ENCODE measurements at regions not wholly inside any gene's neighbourhood (a gene's known extent, or its start where the extent isn't known, plus 50 kb on each side); places are given as distances from the start of the nearest gene placed in this dataset.

DNA sequence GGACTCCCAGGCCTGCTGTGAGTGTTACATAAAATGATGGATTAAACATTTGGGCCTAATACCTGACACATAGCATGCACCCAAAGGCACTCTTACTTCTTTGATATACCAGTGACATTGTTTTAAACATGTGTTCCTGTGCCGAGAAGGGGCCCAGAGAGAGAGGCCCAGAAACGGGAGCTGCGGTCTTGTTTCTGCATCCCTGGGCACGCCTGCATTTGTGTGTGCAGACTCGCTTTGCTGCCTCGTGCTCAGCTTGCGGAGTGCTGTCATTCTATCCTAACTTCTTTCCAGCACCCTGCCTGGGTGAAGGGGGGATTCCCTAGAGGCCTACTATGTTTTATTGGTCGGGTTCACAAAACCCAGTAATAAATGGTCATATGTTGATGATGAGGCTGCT, 666.2 kb upstream of the HS6ST1 start:
- TF ChIP-seq EZH2 (IDR thresholded peaks at IDR 0.05; ENCODE audit: borderline replicate concordance, low read depth, low read length, poor library complexity, severe bottlenecking), result no peak
- no peak for TF ChIP-seq CTCF (conservative IDR thresholded peaks at IDR 0.05; ENCODE audit: low read depth, low read length)
- Histone ChIP-seq H3K27me3 (replicated peaks; ENCODE audit: insufficient read depth, low read depth, low read length, poor library complexity) (no peaks in the 10 kb centered on the region), H3K27ac (ENCODE audit: low read depth, low read length, poor library complexity, severe bottlenecking) (no peak overlapping the region), H3K9me3 (ENCODE audit: low read depth, low read length, poor library complexity, severe bottlenecking) (no peaks in the 10 kb centered on the region), H3K36me3 (ENCODE audit: insufficient read depth, low read length, poor library complexity, severe bottlenecking) (no peaks in the 10 kb centered on the region), H3K4me3 (ENCODE audit: low read depth, low read length, poor library complexity, severe bottlenecking) (no peak overlapping the region), H3K4me1 (ENCODE audit: insufficient read depth, low read length, poor library complexity, severe bottlenecking) (peaks cover 14% of the 10 kb centered on the region)
- intact Hi-C loops (cut with micrococcal nuclease; ENCODE audit: unreplicated experiment), result no loop called here
- ChIA-PET CTCF (no interaction called here), POLR2A (ENCODE audit: low non-redundant PET) (no interaction called here)
- DNase-seq (ENCODE audit: low spot score), result no peak
- BruUV-seq (replicated peaks), result no TSS peak

GRCh38 chr2:128986026-128986715, 667.5 kb upstream of the HS6ST1 start:
- intact Hi-C loops (cut with micrococcal nuclease; ENCODE audit: unreplicated experiment), result no loop called here
- TF ChIP-seq EZH2 (IDR thresholded peaks at IDR 0.05; ENCODE audit: borderline replicate concordance, low read depth, low read length, poor library complexity, severe bottlenecking) (no peak), CTCF (conservative IDR thresholded peaks at IDR 0.05; ENCODE audit: low read depth, low read length) (no peak)
- Histone ChIP-seq H3K4me1 (ENCODE audit: insufficient read depth, low read length, poor library complexity, severe bottlenecking) (peaks cover 14% of the 10 kb centered on the region), H3K27me3 (replicated peaks; ENCODE audit: insufficient read depth, low read depth, low read length, poor library complexity) (peaks cover 6% of the 10 kb centered on the region), H3K27ac (ENCODE audit: low read depth, low read length, poor library complexity, severe bottlenecking) (no peak overlapping the region), H3K4me3 (ENCODE audit: low read depth, low read length, poor library complexity, severe bottlenecking) (no peak overlapping the region), H3K9me3 (ENCODE audit: low read depth, low read length, poor library complexity, severe bottlenecking) (no peaks in the 10 kb centered on the region), H3K36me3 (ENCODE audit: insufficient read depth, low read length, poor library complexity, severe bottlenecking) (no peaks in the 10 kb centered on the region)
- ChIA-PET CTCF (no interaction called here), POLR2A (ENCODE audit: low non-redundant PET) (no interaction called here)
- BruUV-seq (replicated peaks), result no TSS peak
- DNase-seq (ENCODE audit: low spot score), result peak; percentile 79

DNA sequence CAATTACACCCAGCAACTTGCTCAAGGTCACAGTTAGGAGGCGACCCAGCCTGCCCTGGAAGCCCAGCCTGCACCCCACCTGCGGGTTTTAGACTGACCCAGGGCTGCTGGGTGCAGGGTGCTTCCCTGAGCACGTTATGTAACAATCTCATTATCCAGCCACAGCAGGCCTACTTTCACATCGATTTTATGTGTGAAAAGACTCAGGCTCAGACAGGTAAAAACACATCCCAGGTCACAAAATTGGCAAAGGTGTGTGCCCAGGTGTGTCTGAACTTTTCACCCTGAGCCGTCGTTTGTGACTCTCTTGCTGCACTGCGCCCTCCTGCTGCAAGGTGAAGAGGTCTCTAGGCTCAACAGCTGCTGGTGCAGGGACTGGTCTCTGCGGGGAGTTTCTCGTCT, 668.2 kb upstream of the HS6ST1 start:
- intact Hi-C loops (cut with micrococcal nuclease; ENCODE audit: unreplicated experiment), result no loop called here
- BruUV-seq (replicated peaks), result no TSS peak
- POLR2A ChIA-PET (ENCODE audit: low non-redundant PET), result no interaction called here
- Histone ChIP-seq H3K9me3 (ENCODE audit: low read depth, low read length, poor library complexity, severe bottlenecking) (no peaks in the 10 kb centered on the region), H3K4me1 (ENCODE audit: insufficient read depth, low read length, poor library complexity, severe bottlenecking) (peaks cover 14% of the 10 kb centered on the region), H3K27me3 (replicated peaks; ENCODE audit: insufficient read depth, low read depth, low read length, poor library complexity) (peaks cover 13% of the 10 kb centered on the region), H3K27ac (ENCODE audit: low read depth, low read length, poor library complexity, severe bottlenecking) (no peak overlapping the region), H3K36me3 (ENCODE audit: insufficient read depth, low read length, poor library complexity, severe bottlenecking) (no peaks in the 10 kb centered on the region), H3K4me3 (ENCODE audit: low read depth, low read length, poor library complexity, severe bottlenecking) (no peak overlapping the region)
- TF ChIP-seq EZH2 (IDR thresholded peaks at IDR 0.05; ENCODE audit: borderline replicate concordance, low read depth, low read length, poor library complexity, severe bottlenecking), result no peak
- no peak for TF ChIP-seq CTCF (conservative IDR thresholded peaks at IDR 0.05; ENCODE audit: low read depth, low read length)
- no peak for DNase-seq (ENCODE audit: low spot score)
- CTCF ChIA-PET, result no interaction called here

Measured in A673 (cell line).